ENCODE measurements at regions not wholly inside any gene's neighbourhood (a gene's known extent, or its start where the extent isn't known, plus 50 kb on each side); places are given as distances from the start of the nearest gene placed in this dataset.

DNA sequence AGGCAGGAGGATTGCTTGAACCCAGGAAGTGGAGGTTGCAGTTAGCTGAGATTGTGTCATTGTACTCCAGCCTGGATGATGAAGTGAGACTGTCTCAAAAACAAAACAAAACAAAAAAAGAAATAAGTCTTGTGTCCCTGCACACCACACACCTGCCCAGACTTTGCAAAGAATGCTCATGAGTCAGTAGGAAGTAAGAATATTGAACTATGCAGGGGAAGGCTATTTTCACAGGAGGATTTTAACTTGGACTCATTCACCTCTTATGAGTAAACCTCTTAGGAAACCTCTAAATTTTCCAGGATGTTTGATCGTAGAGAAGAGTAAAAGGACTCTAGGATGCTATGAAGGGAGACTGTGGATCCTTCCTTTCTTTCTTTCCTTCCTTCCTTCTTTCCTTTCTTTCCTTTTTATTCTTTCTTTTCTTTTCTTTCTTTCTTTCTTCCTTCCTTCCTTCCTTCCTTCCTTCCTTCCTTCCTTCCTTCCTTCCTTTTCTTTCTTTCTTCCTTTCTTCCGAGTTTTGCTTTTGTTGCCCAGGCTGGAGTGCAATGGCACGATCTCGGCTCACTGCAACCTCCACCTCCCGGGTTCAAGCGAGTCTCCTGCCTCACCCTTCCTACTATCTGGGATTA is 96.7 kb upstream of the CLINT1 start (continued):
- TF ChIP-seq, protein P1, sequence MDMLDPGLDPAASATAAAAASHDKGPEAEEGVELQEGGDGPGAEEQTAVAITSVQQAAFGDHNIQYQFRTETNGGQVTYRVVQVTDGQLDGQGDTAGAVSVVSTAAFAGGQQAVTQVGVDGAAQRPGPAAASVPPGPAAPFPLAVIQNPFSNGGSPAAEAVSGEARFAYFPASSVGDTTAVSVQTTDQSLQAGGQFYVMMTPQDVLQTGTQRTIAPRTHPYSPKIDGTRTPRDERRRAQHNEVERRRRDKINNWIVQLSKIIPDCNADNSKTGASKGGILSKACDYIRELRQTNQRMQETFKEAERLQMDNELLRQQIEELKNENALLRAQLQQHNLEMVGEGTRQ (IDR thresholded peaks at IDR 0.05; ENCODE audit: low read depth, low read length) = no peak
- TF ChIP-seq, protein P1 (CRISPR knock-in tag; IDR thresholded peaks at IDR 0.05; ENCODE audit: borderline replicate concordance) = no peak
- TF ChIP-seq ZMAT3 (CRISPR knock-in tag; conservative IDR thresholded peaks at IDR 0.05) (no peak), HBP1 (CRISPR knock-in tag; IDR thresholded peaks at IDR 0.05; ENCODE audit: low read depth) (no peak)

DNA sequence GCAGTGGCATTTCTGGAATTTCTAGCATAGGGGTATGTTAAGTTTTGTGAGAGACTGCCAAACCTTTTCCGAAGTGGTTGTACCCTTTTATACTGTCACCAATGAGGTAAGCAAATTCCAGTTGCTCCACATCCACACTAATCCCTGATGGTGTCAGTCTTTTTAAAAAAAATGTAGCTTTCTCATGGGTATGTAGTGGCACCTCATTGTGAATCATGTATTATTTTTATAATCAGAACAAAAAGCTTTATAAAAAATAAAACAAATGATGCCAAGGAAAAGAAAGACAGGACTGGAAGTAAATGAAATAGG is 93.4 kb upstream of the CLINT1 start:
- no peaks in the 10 kb centered on the region for H4K20me1 ChIP-seq (ENCODE audit: insufficient read depth, low read length)
- WGBS (ENCODE audit: low lambda C conversion rate) = 53% methylated on average over 1 of the region's 1 CpG
- in situ Hi-C loops (cut with HindIII; ENCODE audit: extremely low pct_ligation_motif_present, low pct_unique_long_range_greater_than_20kb) = no loop called here
- POLR2A ChIA-PET = no interaction called here
- no peaks in the 10 kb centered on the region for H3K36me3 ChIP-seq (replicated peaks in 1 of 2; ENCODE audit: control insufficient read depth in 1 of 2, insufficient read depth in 2 of 2, low read length in 2 of 2)
- BruUV-seq (replicated peaks) = no TSS peak
- DNase-seq (ENCODE audit: low spot score) (no peak), FAIRE-seq (no peak), ATAC-seq (no peak)
- no peaks in the 10 kb centered on the region for H3K9me3 ChIP-seq (ENCODE audit: low read length)
- H3K9ac ChIP-seq (ENCODE audit: insufficient read depth, low read depth, low read length) = no peak overlapping the region
- no peak overlapping the region for H3K4me3 ChIP-seq (replicated peaks in 1 of 3; ENCODE audit: insufficient read depth in 1 of 3, low read depth in 2 of 3, low read length in 3 of 3)
- H3K27me3 ChIP-seq (ENCODE audit: control insufficient read depth in 1 of 2, insufficient read depth in 2 of 2, low read length in 2 of 2) = no peaks in the 10 kb centered on the region
- H2AFZ ChIP-seq (ENCODE audit: low read length) = no peak overlapping the region
- CTCF ChIA-PET (ENCODE audit: low intra/inter-chr PET ratio, low total read pairs) = interaction anchor here (1.5 kb wide), 1 partner anchor 136 kb away, joined by 3 read pairs; no protein-coding TSS in a partner anchor
- H3K4me1 ChIP-seq (ENCODE audit: insufficient read depth, low read length) = peaks cover 9% of the 10 kb centered on the region; the same call in 1 of the 2 replicates
- H3K27ac ChIP-seq (ENCODE audit: extremely low read length, insufficient read depth, low read length) = no peak overlapping the region
- H3K79me2 ChIP-seq (ENCODE audit: insufficient read depth, low read length) = no peaks in the 10 kb centered on the region
- TF ChIP-seq ZNF33B (CRISPR knock-in tag; IDR thresholded peaks at IDR 0.05) = no peak
- no peak for TF ChIP-seq FOXA1 (IDR thresholded peaks at IDR 0.05)
- no peak for TF ChIP-seq FOXA1 (CRISPR knock-in tag; IDR thresholded peaks at IDR 0.05)
- TF ChIP-seq TBX3 (IDR thresholded peaks at IDR 0.05; ENCODE audit: borderline replicate concordance) = no peak
- no peak for TF ChIP-seq ZSCAN12 (CRISPR knock-in tag; IDR thresholded peaks at IDR 0.05)
- TF ChIP-seq, protein P2, sequence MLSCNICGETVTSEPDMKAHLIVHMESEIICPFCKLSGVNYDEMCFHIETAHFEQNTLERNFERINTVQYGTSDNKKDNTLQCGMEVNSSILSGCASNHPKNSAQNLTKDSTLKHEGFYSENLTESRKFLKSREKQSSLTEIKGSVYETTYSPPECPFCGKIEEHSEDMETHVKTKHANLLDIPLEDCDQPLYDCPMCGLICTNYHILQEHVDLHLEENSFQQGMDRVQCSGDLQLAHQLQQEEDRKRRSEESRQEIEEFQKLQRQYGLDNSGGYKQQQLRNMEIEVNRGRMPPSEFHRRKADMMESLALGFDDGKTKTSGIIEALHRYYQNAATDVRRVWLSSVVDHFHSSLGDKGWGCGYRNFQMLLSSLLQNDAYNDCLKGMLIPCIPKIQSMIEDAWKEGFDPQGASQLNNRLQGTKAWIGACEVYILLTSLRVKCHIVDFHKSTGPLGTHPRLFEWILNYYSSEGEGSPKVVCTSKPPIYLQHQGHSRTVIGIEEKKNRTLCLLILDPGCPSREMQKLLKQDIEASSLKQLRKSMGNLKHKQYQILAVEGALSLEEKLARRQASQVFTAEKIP (CRISPR knock-in tag; IDR thresholded peaks at IDR 0.05; ENCODE audit: borderline replicate concordance) = no peak
- no peak for TF ChIP-seq RNF2 (conservative IDR thresholded peaks at IDR 0.05; ENCODE audit: low read depth)
- no peak for TF ChIP-seq ZNF232 (CRISPR knock-in tag; IDR thresholded peaks at IDR 0.05; ENCODE audit: borderline replicate concordance)
- no peak for TF ChIP-seq ZNF563 (CRISPR knock-in tag; IDR thresholded peaks at IDR 0.05)
- TF ChIP-seq ZNF160 (CRISPR knock-in tag; IDR thresholded peaks at IDR 0.05) = no peak
- intact Hi-C loops (cut with micrococcal nuclease; ENCODE audit: unreplicated experiment) = no loop called here
- H3K4me2 ChIP-seq (ENCODE audit: low read depth, low read length) = no peak overlapping the region
